Prostate gland (tissue), 2 donors: ENCODE measurements at regions not wholly inside any gene's neighbourhood (a gene's known extent, or its start where the extent isn't known, plus 50 kb on each side); places are given as distances from the start of the nearest gene placed in this dataset.

ENCODE experiments used
- DNase-seq: peaks from one replicate; pipeline ENCODE4 v3.0.0-alpha.2; 2019; ENCODE audit warnings: low spot score
- H3K27ac ChIP-seq, 2 donors: fragments of 200-600 bp; sonication (generic); 2 replicates each; pipeline ENCODE4 v1.5.1; 2017 to 2019
- H3K27me3 ChIP-seq: fragments of 200-600 bp; sonication (generic); replicated peaks from 2 replicates; pipeline ENCODE4 v1.5.1; 2019; ENCODE audit not compliant: insufficient read depth
- H3K36me3 ChIP-seq, 2 donors: fragments of 200-600 bp; sonication (generic); 1 replicate in 1 of 2; 2 replicates in 1 of 2; pipeline versions ENCODE4 v1.5.1 to v1.8.1; 2017 to 2019
- H3K4me1 ChIP-seq: fragments of 200-600 bp; sonication (generic); replicated peaks from 2 replicates; pipeline ENCODE4 v1.5.1; 2019
- H3K4me3 ChIP-seq, 2 donors: fragments of 200-600 bp; sonication (generic); 2 replicates each; pipeline ENCODE4 v1.5.1; 2017 to 2019
- H3K9me3 ChIP-seq: fragments of 200-600 bp; sonication (generic); 2 replicates; pipeline ENCODE4 v1.5.1; 2017
- CTCF ChIP-seq, 4 experiments: fragments of 200-600 bp in 2 of 4; fragments of 450-650 bp in 2 of 4; sonication (generic) in 2 of 4; IDR thresholded peaks; 1 replicate in 3 of 4; 2 replicates in 1 of 4; pipeline ENCODE4 v1.5.1; 2016 to 2019; ENCODE audit warnings: antibody characterized with exemption in 4 of 4, mild to moderate bottlenecking in 2 of 4, moderate library complexity in 2 of 4
- POLR2A ChIP-seq: fragments of 450-650 bp; IDR thresholded peaks from one replicate; pipeline ENCODE4 v1.6.1; 2016; ENCODE audit warnings: antibody characterized with exemption, mild to moderate bottlenecking
- POLR2AphosphoS5 ChIP-seq: sonication (generic); formaldehyde crosslinking; IDR thresholded peaks from one replicate; pipeline ENCODE4 v1.6.1; 2017; ENCODE audit warnings: antibody characterized with exemption
- WGBS: methylation state at CpG from one replicate; pipeline ENCODE4 v1.1.5; 2018; 5-methylcytosine and 5-hydroxymethylcytosine counted together
- intact Hi-C: fragments of 100-400 bp; cut with DNase I; formaldehyde crosslinking; loops from one replicate; pipeline ENCODE4 v1.14.2; 2022

- Histone ChIP-seq H3K27me3 (no peaks in the 10 kb centered on the region), H3K36me3 (no peaks in the 10 kb centered on the region), H3K4me3 (no peak overlapping the region), H3K9me3 (no peaks in the 10 kb centered on the region), H3K27ac (no peak overlapping the region), H3K4me1 (no peaks in the 10 kb centered on the region)
- TF ChIP-seq POLR2A (no peak), POLR2AphosphoS5 (no peak), CTCF (IDR thresholded peaks at IDR 0.05) (no peak)
- no peak for DNase-seq
- 91% methylated on average over 5 of the region's 5 CpGs for whole genome bisulfite sequencing
- intact Hi-C loops = no loop called here
Measured at GRCh38 chr7:124645704-124646103, 119.9 kb downstream of the GPR37 start.

GRCh38 chr7:124643311-124643811 lies 122.2 kb downstream of the GPR37 start:
- no peaks in the 10 kb centered on the region for H3K4me1 ChIP-seq
- no peak for TF ChIP-seq POLR2A
- no peak for TF ChIP-seq POLR2AphosphoS5
- TF ChIP-seq CTCF (IDR thresholded peaks at IDR 0.05) = no peak
- intact Hi-C loops = no loop called here

GRCh38 chr7:124635416-124635815 lies 130.2 kb downstream of the GPR37 start:
- 22% methylated on average over 1 of the region's 1 CpG for WGBS
- Histone ChIP-seq H3K4me3 (no peak overlapping the region), H3K36me3 (no peaks in the 10 kb centered on the region), H3K9me3 (no peaks in the 10 kb centered on the region), H3K27ac (no peak overlapping the region), H3K27me3 (no peaks in the 10 kb centered on the region), H3K4me1 (no peaks in the 10 kb centered on the region)
- intact Hi-C loops = no loop called here
- TF ChIP-seq CTCF (IDR thresholded peaks at IDR 0.05) (no peak), POLR2AphosphoS5 (no peak), POLR2A (no peak)
- DNase-seq = no peak

More at GRCh38 chr7:124643311-124643811, 122.2 kb downstream of the GPR37 start:
- DNase-seq = no peak
- H3K27ac ChIP-seq = no peak overlapping the region
- no peaks in the 10 kb centered on the region for H3K27me3 ChIP-seq
- no peak overlapping the region for H3K4me3 ChIP-seq
- no peaks in the 10 kb centered on the region for H3K36me3 ChIP-seq
- H3K9me3 ChIP-seq = no peaks in the 10 kb centered on the region

- no peak for DNase-seq
- Histone ChIP-seq H3K9me3 (no peaks in the 10 kb centered on the region), H3K27me3 (no peaks in the 10 kb centered on the region), H3K36me3 (no peaks in the 10 kb centered on the region), H3K27ac (no peak overlapping the region), H3K4me1 (no peaks in the 10 kb centered on the region), H3K4me3 (no peak overlapping the region)
- TF ChIP-seq POLR2A (no peak), CTCF (IDR thresholded peaks at IDR 0.05) (no peak)
- 77% methylated on average over 6 of the region's 6 CpGs for WGBS
- intact Hi-C loops = no loop called here
Measured at GRCh38 chr7:124633740-124634139, 131.9 kb downstream of the GPR37 start.

GRCh38 chr7:124630395-124630794 lies 135.2 kb downstream of the GPR37 start:
- Histone ChIP-seq H3K4me1 (no peaks in the 10 kb centered on the region), H3K4me3 (no peak overlapping the region), H3K27ac (no peak overlapping the region), H3K27me3 (no peaks in the 10 kb centered on the region), H3K9me3 (no peaks in the 10 kb centered on the region), H3K36me3 (no peaks in the 10 kb centered on the region)
- no peak for TF ChIP-seq CTCF (IDR thresholded peaks at IDR 0.05)
- no peak for TF ChIP-seq POLR2A
- no peak for TF ChIP-seq POLR2AphosphoS5
- 43% methylated on average over 3 of the region's 3 CpGs for WGBS
- no peak for DNase-seq
- intact Hi-C loops = no loop called here
